ENCODE measurements at regions not wholly inside any gene's neighbourhood (a gene's known extent, or its start where the extent isn't known, plus 50 kb on each side); places are given as distances from the start of the nearest gene placed in this dataset.

DNA sequence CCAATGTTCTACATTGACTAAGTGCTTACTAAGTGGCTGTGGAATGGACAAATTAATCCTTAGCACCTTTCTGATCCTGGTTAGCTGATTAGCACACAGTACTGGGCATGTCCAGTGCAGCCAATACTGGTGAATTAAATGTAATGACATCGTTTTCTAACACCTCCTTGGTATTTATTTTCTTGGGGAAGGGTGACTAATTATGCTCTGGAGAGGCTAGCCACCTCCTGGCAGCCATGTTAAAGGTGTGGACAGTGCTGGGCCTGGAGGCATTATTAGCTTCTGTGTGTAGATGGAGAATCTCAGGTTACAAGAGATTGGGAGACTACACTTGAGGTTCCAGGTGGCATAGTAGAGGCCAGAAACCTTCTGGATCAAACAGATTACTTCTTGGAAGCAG is 230.9 kb upstream of the DDHD1 start:
- intact Hi-C loops (cut with micrococcal nuclease): no loop called here
- no peak overlapping the region for H3K9ac ChIP-seq (ENCODE audit: insufficient read depth, low read length, poor library complexity, severe bottlenecking)
- no peak overlapping the region for H2AFZ ChIP-seq (ENCODE audit: insufficient read depth, low read depth, low read length, poor library complexity, severe bottlenecking)
- H3K4me2 ChIP-seq (replicated peaks; ENCODE audit: extremely low read depth, low read length, poor library complexity, severe bottlenecking): no peak overlapping the region
- 83% methylated on average over 1 of the region's 1 CpG for WGBS (ENCODE audit: insufficient coverage)
- no peaks in the 10 kb centered on the region for H3K4me1 ChIP-seq (ENCODE audit: control insufficient read depth in 1 of 2, insufficient read depth in 2 of 2, low read length in 2 of 2)
- Mint-ChIP-seq H3K9me3 (peaks cover 0 to 4% (median 0%) of the 10 kb centered on the region in 7 donors), H3K4me1 (no peaks in the 10 kb centered on the region), H3K27ac (no peak overlapping the region), H3K36me3 (no peaks in the 10 kb centered on the region), H3K4me3 (no peak overlapping the region), H3K27me3 (ENCODE audit: low read depth in 3 of 3) (peaks cover 0 to 3% (median 0%) of the 10 kb centered on the region in 3 donors)
- H4K20me1 ChIP-seq (ENCODE audit: insufficient read depth, low read length): no peaks in the 10 kb centered on the region
- no peaks in the 10 kb centered on the region for H3K36me3 ChIP-seq (replicated peaks in 1 of 2; ENCODE audit: control insufficient read depth in 1 of 2, insufficient read depth in 2 of 2, low read length in 2 of 2)
- no peak overlapping the region for H3K4me3 ChIP-seq (replicated peaks in 1 of 3; ENCODE audit: low read depth in 2 of 3, low read length in 3 of 3)
- H3K27ac ChIP-seq (ENCODE audit: low read depth in 1 of 2, low read length in 2 of 2): no peak overlapping the region
- H3K79me2 ChIP-seq (ENCODE audit: insufficient read depth, low read length): no peaks in the 10 kb centered on the region
- H3K9me3 ChIP-seq (replicated peaks in 1 of 2; ENCODE audit: control insufficient read depth in 1 of 2, insufficient read depth in 1 of 2, low read length in 2 of 2): peaks cover 0 to 3% of the 10 kb centered on the region in 2 donors
- no peak for DNase-seq
- TF ChIP-seq CTCF (IDR thresholded peaks at IDR 0.05): no peak
- no peaks in the 10 kb centered on the region for H3K27me3 ChIP-seq (ENCODE audit: control insufficient read depth in 2 of 2, insufficient read depth in 2 of 2, low read length in 2 of 2)

DNA sequence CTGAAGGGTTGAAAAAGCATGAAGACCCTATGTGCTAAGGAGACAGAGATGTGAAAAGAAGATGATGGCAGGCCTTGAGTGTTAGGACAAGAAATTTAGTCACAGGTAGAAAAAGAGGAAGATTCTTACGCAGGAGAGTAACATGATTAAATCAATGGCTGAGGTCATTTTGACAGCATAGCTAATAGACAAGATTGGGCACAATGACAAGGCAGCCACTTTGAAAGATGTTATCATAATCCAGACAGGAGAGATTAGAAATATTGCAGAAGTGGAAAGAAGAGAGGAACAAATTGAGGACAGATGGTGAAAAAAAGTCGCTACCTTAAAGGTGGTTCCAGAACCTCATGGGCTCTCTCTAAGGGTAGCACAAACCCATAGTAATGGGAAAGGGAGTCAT is 228.8 kb upstream of the DDHD1 start:
- no peak overlapping the region for H3K9ac ChIP-seq (ENCODE audit: insufficient read depth, low read length, poor library complexity, severe bottlenecking)
- H3K27ac ChIP-seq (ENCODE audit: low read depth in 1 of 2, low read length in 2 of 2): no peak overlapping the region
- no peak overlapping the region for H3K4me2 ChIP-seq (replicated peaks; ENCODE audit: extremely low read depth, low read length, poor library complexity, severe bottlenecking)
- H3K36me3 ChIP-seq (replicated peaks in 1 of 2; ENCODE audit: control insufficient read depth in 1 of 2, insufficient read depth in 2 of 2, low read length in 2 of 2): no peaks in the 10 kb centered on the region
- intact Hi-C loops (cut with micrococcal nuclease): no loop called here
- Mint-ChIP-seq H3K4me3 (no peak overlapping the region), H3K27ac (no peak overlapping the region), H3K9me3 (peaks cover 0 to 1% (median 0%) of the 10 kb centered on the region in 7 donors), H3K36me3 (no peaks in the 10 kb centered on the region), H3K27me3 (ENCODE audit: low read depth in 3 of 3) (peaks cover 0 to 2% (median 0%) of the 10 kb centered on the region in 3 donors), H3K4me1 (no peaks in the 10 kb centered on the region)
- H3K4me1 ChIP-seq (ENCODE audit: control insufficient read depth in 1 of 2, insufficient read depth in 2 of 2, low read length in 2 of 2): no peaks in the 10 kb centered on the region
- H3K79me2 ChIP-seq (ENCODE audit: insufficient read depth, low read length): no peaks in the 10 kb centered on the region
- WGBS (ENCODE audit: insufficient coverage): 80% methylated on average over 1 of the region's 2 CpGs
- no peak overlapping the region for H3K4me3 ChIP-seq (replicated peaks in 1 of 3; ENCODE audit: low read depth in 2 of 3, low read length in 3 of 3)
- DNase-seq: no peak
- no peaks in the 10 kb centered on the region for H3K27me3 ChIP-seq (ENCODE audit: control insufficient read depth in 2 of 2, insufficient read depth in 2 of 2, low read length in 2 of 2)
- peaks cover 0 to 3% of the 10 kb centered on the region in 2 donors for H3K9me3 ChIP-seq (replicated peaks in 1 of 2; ENCODE audit: control insufficient read depth in 1 of 2, insufficient read depth in 1 of 2, low read length in 2 of 2)
- TF ChIP-seq CTCF (IDR thresholded peaks at IDR 0.05): no peak
- H4K20me1 ChIP-seq (ENCODE audit: insufficient read depth, low read length): no peaks in the 10 kb centered on the region
- H2AFZ ChIP-seq (ENCODE audit: insufficient read depth, low read depth, low read length, poor library complexity, severe bottlenecking): no peak overlapping the region

Data from CD14-positive monocyte (primary cell).